H9 (cell line): ENCODE measurements at regions not wholly inside any gene's neighbourhood (a gene's known extent, or its start where the extent isn't known, plus 50 kb on each side); places are given as distances from the start of the nearest gene placed in this dataset.

Experiments used
- DNase-seq: peaks from one replicate; pipeline ENCODE4 v3.0.0-alpha.2; 2017
- H2AFZ ChIP-seq: one replicate; pipeline ENCODE4 v1.6.1; 2013; ENCODE audit warnings: mild to moderate bottlenecking, low read length, control low read depth, moderate library complexity
- H2AK5ac ChIP-seq: 2 replicates; pipeline ENCODE4 v1.6.1; 2013; ENCODE audit warnings: low read length, control low read depth, mixed read lengths; ENCODE audit not compliant: insufficient read length
- H2BK120ac ChIP-seq: one replicate; pipeline ENCODE4 v1.6.1; 2013; ENCODE audit warnings: low read depth, mild to moderate bottlenecking, low read length, control low read depth, inconsistent platforms; ENCODE audit not compliant: poor library complexity, severe bottlenecking
- H2BK12ac ChIP-seq: 2 replicates; pipeline ENCODE4 v1.6.1; 2013; ENCODE audit warnings: low read length, control low read depth, mixed read lengths, low read depth; ENCODE audit not compliant: insufficient read length
- H2BK15ac ChIP-seq: 2 replicates; pipeline ENCODE4 v1.6.1; 2013; ENCODE audit warnings: low read depth, low read length, control low read depth
- H2BK20ac ChIP-seq: one replicate; pipeline ENCODE4 v1.6.1; 2013; ENCODE audit warnings: low read depth, mild to moderate bottlenecking, low read length, control low read depth, inconsistent platforms; ENCODE audit not compliant: poor library complexity, severe bottlenecking
- H2BK5ac ChIP-seq: 2 replicates; pipeline ENCODE4 v1.6.1; 2013; ENCODE audit warnings: low read length, control low read depth, mixed read lengths; ENCODE audit not compliant: insufficient read length
- H3K14ac ChIP-seq: 2 replicates; pipeline ENCODE4 v1.6.1; 2013; ENCODE audit warnings: low read length, control low read depth; ENCODE audit not compliant: insufficient read depth
- H3K18ac ChIP-seq: 2 replicates; pipeline ENCODE4 v1.6.1; 2013; ENCODE audit warnings: low read depth, mild to moderate bottlenecking, mixed read lengths, low read length, control low read depth; ENCODE audit not compliant: insufficient read length
- H3K23ac ChIP-seq: 2 replicates; pipeline ENCODE4 v1.6.1; 2013; ENCODE audit warnings: low read length, control low read depth, mixed read lengths, low read depth; ENCODE audit not compliant: insufficient read length
- H3K23me2 ChIP-seq: 2 replicates; pipeline ENCODE4 v1.6.1; 2013; ENCODE audit warnings: low read depth, mild to moderate bottlenecking, mixed read lengths, low read length, control low read depth; ENCODE audit not compliant: insufficient read length, poor library complexity, severe bottlenecking
- H3K27ac ChIP-seq: 2 replicates; pipeline ENCODE4 v1.5.1; 2013; ENCODE audit warnings: low read length, control low read depth, mixed read lengths, low read depth; ENCODE audit not compliant: insufficient read length
- H3K27me3 ChIP-seq: 2 replicates; pipeline ENCODE4 v1.6.1; 2013; ENCODE audit warnings: low read length, control low read depth, inconsistent platforms; ENCODE audit not compliant: insufficient read depth
- H3K4ac ChIP-seq: 2 replicates; pipeline ENCODE4 v1.6.1; 2013; ENCODE audit warnings: low read depth, mild to moderate bottlenecking, control low read depth, inconsistent platforms, low read length, moderate library complexity
- H3K4me1 ChIP-seq: 2 replicates; pipeline ENCODE4 v1.6.1; 2013; ENCODE audit warnings: low read length, control low read depth, inconsistent platforms; ENCODE audit not compliant: insufficient read depth
- H3K4me2 ChIP-seq: 2 replicates; pipeline ENCODE4 v1.6.1; 2013; ENCODE audit warnings: low read length, control low read depth, mixed read lengths; ENCODE audit not compliant: insufficient read length, insufficient read depth
- H3K56ac ChIP-seq: 2 replicates; pipeline ENCODE4 v1.6.1; 2013; ENCODE audit warnings: low read depth, mild to moderate bottlenecking, mixed read lengths, low read length, control low read depth; ENCODE audit not compliant: insufficient read length
- H3K79me1 ChIP-seq: 2 replicates; pipeline ENCODE4 v1.6.1; 2013; ENCODE audit warnings: low read depth, mild to moderate bottlenecking, moderate library complexity, low read length, control low read depth, inconsistent platforms; ENCODE audit not compliant: insufficient read depth, poor library complexity, severe bottlenecking
- H3K79me2 ChIP-seq: 2 replicates; pipeline ENCODE4 v1.6.1; 2013; ENCODE audit warnings: low read length, control low read depth, inconsistent platforms; ENCODE audit not compliant: insufficient read depth
- H3K9ac ChIP-seq: 2 replicates; pipeline ENCODE4 v1.6.1; 2013; ENCODE audit warnings: low read length, control low read depth, mixed read lengths; ENCODE audit not compliant: insufficient read length; ENCODE audit errors: extremely low read depth
- H3K9me3 ChIP-seq: one replicate; pipeline ENCODE4 v1.6.1; 2013; ENCODE audit warnings: low read depth, low read length, inconsistent platforms; ENCODE audit not compliant: control insufficient read depth
- H3T11ph ChIP-seq: one replicate; pipeline ENCODE4 v1.6.1; 2013; ENCODE audit warnings: mild to moderate bottlenecking, low read length, control low read depth, inconsistent platforms
- H4K20me1 ChIP-seq: one replicate; pipeline ENCODE4 v1.6.1; 2013; ENCODE audit not compliant: control insufficient read depth, insufficient read length, insufficient read depth
- H4K5ac ChIP-seq: 2 replicates; pipeline ENCODE4 v1.6.1; 2013; ENCODE audit warnings: low read depth, mild to moderate bottlenecking, mixed read lengths, low read length, control low read depth; ENCODE audit not compliant: insufficient read length
- H4K8ac ChIP-seq: replicated peaks from 2 replicates; pipeline ENCODE4 v1.6.1; 2013; ENCODE audit warnings: low read length, control low read depth, mixed read lengths, low read depth; ENCODE audit not compliant: insufficient read length
- H4K91ac ChIP-seq: 2 replicates; pipeline ENCODE4 v1.6.1; 2013; ENCODE audit warnings: low read depth, mild to moderate bottlenecking, moderate library complexity, mixed read lengths, low read length, control low read depth; ENCODE audit not compliant: insufficient read length
- H3K27ac Mint-ChIP-seq, 3 experiments: 2 replicates in 2 of 3; 3 replicates in 1 of 3; pipeline ENCODE4 v1.8.0; 2020 to 2021; ENCODE audit warnings: mixed read lengths in 3 of 3, mild to moderate bottlenecking in 1 of 3, moderate library complexity in 1 of 3
- H3K27me3 Mint-ChIP-seq: 2 replicates; pipeline ENCODE4 v1.8.0; 2021; ENCODE audit warnings: low read depth, mild to moderate bottlenecking, moderate library complexity, mixed read lengths
- H3K36me3 Mint-ChIP-seq, 3 experiments: 2 replicates in 2 of 3; 3 replicates in 1 of 3; pipeline ENCODE4 v1.8.0; 2020 to 2021; ENCODE audit warnings: low read depth in 3 of 3, mixed read lengths in 3 of 3; ENCODE audit not compliant: insufficient read depth in 1 of 3
- H3K4me1 Mint-ChIP-seq, 2 experiments: 2 replicates each; pipeline ENCODE4 v1.8.0; 2020; ENCODE audit warnings: mixed read lengths in 2 of 2
- H3K4me3 Mint-ChIP-seq, 2 experiments: 2 replicates in 1 of 2; 3 replicates in 1 of 2; pipeline ENCODE4 v1.8.0; 2020 to 2021; ENCODE audit warnings: mild to moderate bottlenecking in 2 of 2, mixed read lengths in 2 of 2, moderate library complexity in 1 of 2
- H3K9me3 Mint-ChIP-seq, 2 experiments: 2 replicates in 1 of 2; 3 replicates in 1 of 2; pipeline ENCODE4 v1.8.0; 2020; ENCODE audit warnings: mild to moderate bottlenecking in 2 of 2, mixed read lengths in 2 of 2, moderate library complexity in 1 of 2
- CTCF ChIP-seq: fragments of 200-600 bp; sonication (generic); conservative IDR thresholded peaks from 3 replicates; pipeline ENCODE4 v1.8.0; 2021; ENCODE audit warnings: antibody characterized with exemption, mild to moderate bottlenecking
- WGBS: extraction: QIAGEN DNeasy Blood & Tissue Kit; methylation state at CpG from one replicate; pipeline ENCODE4 v1.1.7; 2013; ENCODE audit warnings: missing lambda C conversion rate, low lambda C conversion rate, mixed read lengths; ENCODE audit not compliant: insufficient read length; ENCODE audit errors: extremely low coverage; 5-methylcytosine and 5-hydroxymethylcytosine counted together

DNA sequence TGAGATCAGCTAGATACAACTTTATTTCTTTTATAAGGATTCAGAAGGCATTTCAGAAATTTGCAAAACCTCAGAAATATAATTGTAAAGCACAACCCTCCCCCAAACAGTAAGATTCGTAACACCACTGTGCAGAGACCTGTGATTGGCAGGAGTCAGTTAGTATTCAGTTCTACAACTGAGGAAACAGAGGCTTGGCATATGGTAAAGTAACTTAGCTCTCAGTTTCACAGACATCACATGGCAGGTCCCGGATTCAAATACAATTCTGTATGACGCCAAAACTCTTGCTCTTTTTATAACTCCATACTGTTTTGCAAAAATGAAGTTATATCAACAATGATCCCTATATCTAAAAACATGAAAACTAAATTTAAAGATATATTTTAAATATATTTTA, 225.6 kb upstream of the LMCD1 start:
- no peaks in the 10 kb centered on the region for H3K79me1 ChIP-seq
- Mint-ChIP-seq H3K4me3 (no peak overlapping the region), H3K27ac (no peak overlapping the region), H3K9me3 (peaks cover 0 to 6% of the 10 kb centered on the region in 2 experiments; a peak in 4 of 5 replicates), H3K4me1 (peaks cover 28 to 29% of the 10 kb centered on the region in 2 experiments), H3K27me3 (no peaks in the 10 kb centered on the region), H3K36me3 (peaks cover 0 to 6% (median 3%) of the 10 kb centered on the region in 3 experiments; a peak in 3 of 7 replicates)
- no peak overlapping the region for H4K5ac ChIP-seq
- no peak overlapping the region for H3T11ph ChIP-seq
- no peak overlapping the region for H2AFZ ChIP-seq
- no peak for DNase-seq
- H3K9ac ChIP-seq: no peak overlapping the region
- H2BK15ac ChIP-seq: no peak overlapping the region
- no peak overlapping the region for H3K23ac ChIP-seq
- no peaks in the 10 kb centered on the region for H3K27me3 ChIP-seq
- H2BK120ac ChIP-seq: no peak overlapping the region
- H3K4me1 ChIP-seq: peaks cover 10% of the 10 kb centered on the region; the same call in 1 of the 2 replicates
- H3K9me3 ChIP-seq: no peaks in the 10 kb centered on the region
- no peaks in the 10 kb centered on the region for H3K79me2 ChIP-seq
- no peak overlapping the region for H3K14ac ChIP-seq
- H4K20me1 ChIP-seq: no peaks in the 10 kb centered on the region
- H2BK12ac ChIP-seq: no peak overlapping the region
- H4K91ac ChIP-seq: no peak overlapping the region
- no peak overlapping the region for H2AK5ac ChIP-seq
- no peak overlapping the region for H4K8ac ChIP-seq
- no peak overlapping the region for H3K27ac ChIP-seq
- H3K56ac ChIP-seq: no peak overlapping the region
- no CpG with 5 or more reads among the region's 3 CpGs for WGBS
- no peak overlapping the region for H3K4me2 ChIP-seq
- TF ChIP-seq CTCF: no peak
- no peak overlapping the region for H2BK20ac ChIP-seq
- H2BK5ac ChIP-seq: no peak overlapping the region
- no peaks in the 10 kb centered on the region for H3K23me2 ChIP-seq
- no peak overlapping the region for H3K18ac ChIP-seq
- no peak overlapping the region for H3K4ac ChIP-seq
